BLaER1 (cell line): ENCODE measurements at regions not wholly inside any gene's neighbourhood (a gene's known extent, or its start where the extent isn't known, plus 50 kb on each side); places are given as distances from the start of the nearest gene placed in this dataset.
"Not testable (repeated sequence)": the region's sequence is repeated elsewhere in the genome, so short reads cannot be mapped to it uniquely, and the experiment has no call there.

Source experiments
- H3K27ac ChIP-seq: shearing (Covaris generic); formaldehyde crosslinking; 2 replicates; pipeline ENCODE4 v1.8.1; 2022
- H3K27me3 ChIP-seq: shearing (Covaris generic); formaldehyde crosslinking; 2 replicates; pipeline ENCODE4 v1.8.1; 2022
- H3K36me3 ChIP-seq: shearing (Covaris generic); formaldehyde crosslinking; 2 replicates; pipeline ENCODE4 v1.8.1; 2022
- H3K4me1 ChIP-seq: shearing (Covaris generic); formaldehyde crosslinking; 2 replicates; pipeline ENCODE4 v1.8.1; 2022
- H3K4me2 ChIP-seq: shearing (Covaris generic); formaldehyde crosslinking; 2 replicates; pipeline ENCODE4 v1.8.1; 2022
- H3K4me3 ChIP-seq: shearing (Covaris generic); formaldehyde crosslinking; 2 replicates; pipeline ENCODE4 v1.8.1; 2022
- H3K9ac ChIP-seq: shearing (Covaris generic); formaldehyde crosslinking; 2 replicates; pipeline ENCODE4 v1.8.1; 2022
- H3K9me3 ChIP-seq: shearing (Covaris generic); formaldehyde crosslinking; 2 replicates; pipeline ENCODE4 v1.8.1; 2022
- H4K20me1 ChIP-seq: shearing (Covaris generic); formaldehyde crosslinking; 2 replicates; pipeline ENCODE4 v1.8.1; 2022
- Cebpa-rat ChIP-seq: shearing (Covaris generic); IDR thresholded peaks from 2 replicates; pipeline ENCODE4 v1.8.1; 2022

GRCh38 chr2:16767789-16768476 is 102.3 kb upstream of the CYRIA start:
- no peak overlapping the region for H3K9ac ChIP-seq
- no peak overlapping the region for H3K4me3 ChIP-seq
- H3K27me3 ChIP-seq: no peaks in the 10 kb centered on the region
- H4K20me1 ChIP-seq: no peaks in the 10 kb centered on the region
- no peak for TF ChIP-seq Cebpa-rat
- no peaks in the 10 kb centered on the region for H3K36me3 ChIP-seq
- no peaks in the 10 kb centered on the region for H3K9me3 ChIP-seq
- H3K4me2 ChIP-seq: no peak overlapping the region
- H3K27ac ChIP-seq: no peak overlapping the region
- no peaks in the 10 kb centered on the region for H3K4me1 ChIP-seq

- Histone ChIP-seq H3K9ac (no peak overlapping the region), H3K4me2 (no peak overlapping the region), H3K9me3 (no peaks in the 10 kb centered on the region), H3K27me3 (no peaks in the 10 kb centered on the region), H3K36me3 (no peaks in the 10 kb centered on the region), H3K4me3 (no peak overlapping the region), H4K20me1 (no peaks in the 10 kb centered on the region), H3K27ac (no peak overlapping the region), H3K4me1 (no peaks in the 10 kb centered on the region)
- TF ChIP-seq Cebpa-rat: no peak
These were observed 99.7 kb upstream of the CYRIA start for GRCh38 chr2:16765356-16765755.

DNA sequence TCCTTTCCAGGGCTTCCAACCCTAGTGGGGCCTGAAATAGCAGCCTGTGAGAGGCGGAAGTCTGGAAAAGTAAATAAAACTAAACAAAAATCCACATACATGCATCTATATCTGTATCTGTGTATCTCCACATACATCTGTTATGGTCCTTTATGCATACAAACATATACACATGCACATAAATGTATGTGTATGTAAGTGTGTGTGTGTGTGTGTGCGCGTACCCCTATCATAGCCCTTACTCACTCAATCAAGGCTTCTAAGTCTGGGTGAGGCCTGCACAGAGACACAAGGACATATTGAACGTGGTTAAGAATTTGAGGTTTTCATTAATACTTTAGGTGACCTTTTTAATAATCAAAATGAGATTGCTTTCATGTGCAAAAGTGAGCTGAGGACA is 98.9 kb upstream of the CYRIA start:
- no peaks in the 10 kb centered on the region for H3K36me3 ChIP-seq
- H3K4me1 ChIP-seq: no peaks in the 10 kb centered on the region
- TF ChIP-seq Cebpa-rat: no peak
- H3K27me3 ChIP-seq: no peaks in the 10 kb centered on the region
- no peak overlapping the region for H3K27ac ChIP-seq
- H3K9ac ChIP-seq: no peak overlapping the region
- no peaks in the 10 kb centered on the region for H4K20me1 ChIP-seq
- no peaks in the 10 kb centered on the region for H3K9me3 ChIP-seq
- H3K4me2 ChIP-seq: no peak overlapping the region
- no peak overlapping the region for H3K4me3 ChIP-seq

DNA sequence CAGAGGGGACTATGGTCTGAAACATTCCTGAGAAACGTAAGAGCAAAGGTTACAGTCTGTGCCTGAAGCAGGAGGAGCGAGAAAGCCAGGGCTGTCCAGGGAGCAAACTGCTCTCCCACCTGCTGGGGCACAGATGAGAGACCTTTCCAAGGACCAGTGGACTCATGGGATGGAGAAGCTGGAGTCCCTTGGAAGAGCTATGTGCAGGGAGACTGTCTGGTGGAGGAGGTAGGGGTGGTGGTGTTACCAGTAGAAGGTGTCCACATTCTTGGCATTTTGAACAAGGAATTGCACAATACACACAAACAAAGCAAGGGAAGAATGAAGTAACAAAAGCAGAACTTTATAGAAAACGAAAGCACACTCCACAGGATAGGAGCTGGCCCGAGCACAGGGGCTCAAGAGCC is 97.9 kb upstream of the CYRIA start:
- Histone ChIP-seq H4K20me1 (no peaks in the 10 kb centered on the region), H3K27me3 (no peaks in the 10 kb centered on the region), H3K4me2 (0 out of 2 replicates have a peak overlapping the region, but pooled peaks have one; percentile 3), H3K9ac (no peak overlapping the region), H3K4me1 (no peaks in the 10 kb centered on the region), H3K4me3 (no peak overlapping the region), H3K9me3 (no peaks in the 10 kb centered on the region), H3K36me3 (no peaks in the 10 kb centered on the region), H3K27ac (no peak overlapping the region)
- no peak for TF ChIP-seq Cebpa-rat

GRCh38 chr2:16763056-16763455 is 97.4 kb upstream of the CYRIA start:
- no peak for TF ChIP-seq Cebpa-rat
- H3K4me2 ChIP-seq: no peak overlapping the region

DNA sequence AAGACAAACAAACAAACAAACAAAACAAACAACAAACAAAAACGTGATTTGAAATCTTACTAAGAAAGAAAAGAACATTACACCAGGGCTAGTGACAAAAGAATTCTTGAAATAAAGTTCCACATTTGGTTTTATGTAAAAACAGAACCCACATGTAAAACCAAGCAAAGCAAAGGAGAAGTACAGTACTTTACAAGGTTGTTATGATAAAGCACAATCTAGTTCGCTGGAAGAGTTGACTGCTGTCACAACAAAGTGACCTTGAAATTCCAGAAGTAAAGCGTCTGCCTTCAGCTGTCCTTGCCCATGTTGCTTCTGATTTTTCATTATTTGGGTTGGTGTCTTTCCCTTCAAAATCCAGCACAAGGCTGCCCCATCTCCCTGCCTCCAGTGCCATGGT is 94.8 kb upstream of the CYRIA start:
- Histone ChIP-seq H3K9me3 (no peaks in the 10 kb centered on the region), H4K20me1 (no peaks in the 10 kb centered on the region), H3K27me3 (no peaks in the 10 kb centered on the region), H3K9ac (no peak overlapping the region), H3K36me3 (no peaks in the 10 kb centered on the region), H3K4me1 (no peaks in the 10 kb centered on the region), H3K4me3 (no peak overlapping the region), H3K27ac (no peak overlapping the region), H3K4me2 (no peak overlapping the region)
- TF ChIP-seq Cebpa-rat: no peak

More at GRCh38 chr2:16763056-16763455, 97.4 kb upstream of the CYRIA start:
- H4K20me1 ChIP-seq: no peaks in the 10 kb centered on the region
- no peak overlapping the region for H3K27ac ChIP-seq
- no peak overlapping the region for H3K4me3 ChIP-seq
- H3K9me3 ChIP-seq: no peaks in the 10 kb centered on the region
- H3K36me3 ChIP-seq: no peaks in the 10 kb centered on the region
- H3K4me1 ChIP-seq: no peaks in the 10 kb centered on the region
- no peaks in the 10 kb centered on the region for H3K27me3 ChIP-seq
- H3K9ac ChIP-seq: no peak overlapping the region

DNA sequence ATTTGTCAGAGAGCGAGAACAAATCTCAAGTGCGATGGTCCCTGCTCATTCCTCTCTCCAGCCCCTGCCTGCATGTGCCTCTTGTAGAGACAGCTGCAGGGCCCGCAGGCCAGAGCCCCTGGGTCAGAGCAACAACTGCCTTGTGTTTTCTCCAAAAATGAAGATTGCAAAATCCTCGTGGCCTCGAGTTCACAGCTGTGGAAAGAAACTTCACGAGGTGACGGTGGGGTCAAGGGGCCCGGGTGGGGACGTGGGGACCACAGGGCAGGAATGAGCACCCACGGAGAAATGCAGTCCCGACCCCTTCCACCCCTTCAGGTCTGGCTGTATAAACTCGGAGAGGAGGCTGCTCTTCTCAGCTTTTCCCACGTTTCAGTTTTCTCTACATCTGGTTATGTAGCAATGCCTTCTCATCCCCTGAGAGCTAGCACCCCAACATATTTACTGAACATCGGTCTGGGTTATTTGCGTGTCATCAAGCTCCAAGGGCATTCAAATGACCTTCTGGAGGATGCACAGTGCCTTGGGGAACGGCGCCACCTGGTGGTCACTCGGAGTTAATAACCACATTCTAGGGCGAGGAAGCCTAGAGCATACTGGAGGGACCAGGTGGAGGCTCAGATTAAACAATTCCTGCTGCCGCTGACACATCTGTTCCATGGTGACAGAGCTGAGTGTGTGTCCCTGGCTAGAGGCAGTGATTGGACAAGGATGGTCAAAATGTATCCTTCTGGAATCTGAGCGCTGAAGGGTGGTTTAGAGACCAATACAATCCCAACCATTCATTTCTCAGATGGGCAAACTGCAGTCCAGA is 91.4 kb upstream of the CYRIA start:
- Histone ChIP-seq H3K4me1 (no peaks in the 10 kb centered on the region), H3K27ac (no peak overlapping the region)

DNA sequence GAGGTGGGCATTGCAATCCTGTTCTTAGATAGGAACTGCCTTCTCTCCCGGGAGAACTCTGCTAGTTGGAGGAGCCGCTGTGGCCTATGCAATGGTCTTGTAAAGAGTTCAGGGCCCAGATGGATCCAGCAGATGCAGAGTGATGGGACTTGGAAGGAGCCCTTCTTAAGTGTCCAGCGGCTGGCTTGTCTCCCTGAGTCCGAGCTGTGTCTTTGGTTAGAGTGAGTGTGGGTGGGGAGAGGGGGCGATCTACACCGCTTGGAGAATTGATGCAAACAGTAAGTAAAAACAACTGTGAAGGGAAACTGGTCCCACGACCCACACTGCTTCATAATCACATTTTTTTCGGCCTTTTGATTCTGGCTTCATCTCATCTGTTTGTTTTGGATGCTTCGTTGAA is 89.8 kb upstream of the CYRIA start:
- Histone ChIP-seq H3K4me1 (no peaks in the 10 kb centered on the region), H3K9me3 (no peaks in the 10 kb centered on the region), H3K27ac (no peak overlapping the region), H3K36me3 (no peaks in the 10 kb centered on the region), H4K20me1 (no peaks in the 10 kb centered on the region), H3K9ac (no peak overlapping the region), H3K4me2 (no peak overlapping the region), H3K27me3 (no peaks in the 10 kb centered on the region), H3K4me3 (no peak overlapping the region)
- no peak for TF ChIP-seq Cebpa-rat

More for the DNA sequence above, 91.4 kb upstream of the CYRIA start:
- H3K36me3 ChIP-seq: no peaks in the 10 kb centered on the region
- H3K27me3 ChIP-seq: no peaks in the 10 kb centered on the region
- no peaks in the 10 kb centered on the region for H3K9me3 ChIP-seq
- H4K20me1 ChIP-seq: no peaks in the 10 kb centered on the region
- H3K4me3 ChIP-seq: no peak overlapping the region
- H3K9ac ChIP-seq: no peak overlapping the region
- TF ChIP-seq Cebpa-rat: no peak
- H3K4me2 ChIP-seq: no peak overlapping the region

- H3K9ac ChIP-seq, H3K4me2 ChIP-seq, H3K4me1 ChIP-seq, H3K9me3 ChIP-seq, H3K36me3 ChIP-seq, H3K4me3 ChIP-seq, H3K27me3 ChIP-seq, H4K20me1 ChIP-seq, H3K27ac ChIP-seq: not testable (repeated sequence)
These were observed 87.4 kb upstream of the CYRIA start for GRCh38 chr2:16753025-16753424.

- H3K4me2 ChIP-seq, H3K9me3 ChIP-seq, H3K36me3 ChIP-seq, H3K4me1 ChIP-seq, H3K27me3 ChIP-seq, H3K4me3 ChIP-seq, H4K20me1 ChIP-seq, H3K27ac ChIP-seq, H3K9ac ChIP-seq: not testable (repeated sequence)
These were observed 85.2 kb upstream of the CYRIA start for GRCh38 chr2:16750925-16751214.
